GM12878 (cell line): ENCODE measurements at regions not wholly inside any gene's neighbourhood (a gene's known extent, or its start where the extent isn't known, plus 50 kb on each side); places are given as distances from the start of the nearest gene placed in this dataset.

Source experiments
- DPF2 ChIP-seq: fragments of 450-650 bp; IDR thresholded peaks from 2 replicates; pipeline ENCODE4 v1.6.1; 2017; ENCODE audit warnings: mild to moderate bottlenecking
- GABPA ChIP-seq: IDR thresholded peaks from 2 replicates; pipeline ENCODE4 v1.6.1; 2014; ENCODE audit warnings: antibody characterized with exemption, low read depth, mild to moderate bottlenecking, inconsistent platforms
- NFIC ChIP-seq: IDR thresholded peaks from 2 replicates; pipeline ENCODE4 v1.6.1; 2012; ENCODE audit warnings: low read depth, mild to moderate bottlenecking, inconsistent platforms, low read length, moderate library complexity
- POLR2AphosphoS5 ChIP-seq: IDR thresholded peaks from 2 replicates; pipeline ENCODE4 v1.6.1; 2011; ENCODE audit warnings: mild to moderate bottlenecking, low read length, inconsistent platforms
- RAD21 ChIP-seq: IDR thresholded peaks from 2 replicates; pipeline ENCODE4 v1.6.1; 2011; ENCODE audit warnings: mild to moderate bottlenecking, low read depth, low read length, moderate library complexity; ENCODE audit not compliant: insufficient read depth
- TCF12 ChIP-seq: IDR thresholded peaks from 2 replicates; pipeline ENCODE4 v1.6.1; 2011; ENCODE audit warnings: low read depth, mild to moderate bottlenecking, low read length
- TCF3 ChIP-seq: IDR thresholded peaks from 2 replicates; pipeline ENCODE4 v1.6.1; 2012; ENCODE audit warnings: low read depth, mild to moderate bottlenecking, low read length, borderline replicate concordance; ENCODE audit not compliant: insufficient read depth
- TF ChIP-seq, protein P1 (sequence below), 3 experiments: IDR thresholded peaks in 2 of 3; conservative IDR thresholded peaks in 1 of 3; 2 replicates each; pipeline ENCODE4 v1.5.1; 2011; ENCODE audit warnings: low read depth in 3 of 3, low read length in 3 of 3, mild to moderate bottlenecking in 3 of 3, control low read depth in 2 of 3, moderate library complexity in 2 of 3, inconsistent platforms in 1 of 3, mixed read lengths in 1 of 3; ENCODE audit not compliant: control insufficient read depth in 2 of 3, insufficient read depth in 1 of 3; ENCODE audit errors: extremely low read depth in 1 of 3
- TF ChIP-seq, protein P2 (sequence below): fragments of 450-650 bp; IDR thresholded peaks from 2 replicates; pipeline ENCODE4 v1.6.1; 2017; ENCODE audit warnings: mild to moderate bottlenecking

DNA sequence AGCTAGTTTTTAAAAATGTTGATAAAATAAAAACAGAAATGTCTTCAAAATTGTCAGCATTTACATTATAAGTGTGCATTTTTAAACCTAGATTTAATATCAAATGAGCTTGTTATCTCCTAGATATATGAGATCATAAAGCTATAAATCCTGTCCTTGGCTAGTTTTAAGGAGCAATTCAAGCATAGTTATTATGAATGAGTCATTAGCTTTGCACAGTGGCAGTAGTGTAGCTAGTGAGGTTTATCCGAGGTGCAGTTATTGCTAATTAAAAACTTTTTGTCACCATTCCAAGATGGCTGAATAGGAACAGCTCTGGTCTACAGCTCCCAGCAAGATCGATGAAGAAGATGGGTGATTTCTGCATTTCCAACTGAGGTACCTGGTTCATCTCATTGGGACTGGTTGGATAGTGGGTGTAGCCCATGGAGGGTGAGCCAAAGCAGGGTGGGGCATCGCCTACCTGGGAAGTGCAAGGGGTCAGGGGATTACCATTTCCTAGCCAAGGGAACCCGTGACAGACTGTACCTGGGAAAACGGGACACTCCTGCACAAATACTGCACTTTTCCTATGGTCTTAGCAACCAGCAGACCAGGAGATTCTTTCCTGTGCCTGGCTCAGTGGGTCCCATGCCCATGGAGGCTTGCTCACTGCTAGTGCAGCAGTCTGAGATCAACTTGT, 108.8 kb upstream of the SYNCRIP start:
- TF ChIP-seq, protein P1, sequence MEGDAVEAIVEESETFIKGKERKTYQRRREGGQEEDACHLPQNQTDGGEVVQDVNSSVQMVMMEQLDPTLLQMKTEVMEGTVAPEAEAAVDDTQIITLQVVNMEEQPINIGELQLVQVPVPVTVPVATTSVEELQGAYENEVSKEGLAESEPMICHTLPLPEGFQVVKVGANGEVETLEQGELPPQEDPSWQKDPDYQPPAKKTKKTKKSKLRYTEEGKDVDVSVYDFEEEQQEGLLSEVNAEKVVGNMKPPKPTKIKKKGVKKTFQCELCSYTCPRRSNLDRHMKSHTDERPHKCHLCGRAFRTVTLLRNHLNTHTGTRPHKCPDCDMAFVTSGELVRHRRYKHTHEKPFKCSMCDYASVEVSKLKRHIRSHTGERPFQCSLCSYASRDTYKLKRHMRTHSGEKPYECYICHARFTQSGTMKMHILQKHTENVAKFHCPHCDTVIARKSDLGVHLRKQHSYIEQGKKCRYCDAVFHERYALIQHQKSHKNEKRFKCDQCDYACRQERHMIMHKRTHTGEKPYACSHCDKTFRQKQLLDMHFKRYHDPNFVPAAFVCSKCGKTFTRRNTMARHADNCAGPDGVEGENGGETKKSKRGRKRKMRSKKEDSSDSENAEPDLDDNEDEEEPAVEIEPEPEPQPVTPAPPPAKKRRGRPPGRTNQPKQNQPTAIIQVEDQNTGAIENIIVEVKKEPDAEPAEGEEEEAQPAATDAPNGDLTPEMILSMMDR (IDR thresholded peaks at IDR 0.05 in 2 of 3, conservative IDR thresholded peaks at IDR 0.05 in 1 of 3; ENCODE audit: control insufficient read depth in 2 of 3, extremely low read depth in 1 of 3, insufficient read depth in 1 of 3, low read depth in 3 of 3, low read length in 3 of 3), result no peak
- TF ChIP-seq RAD21 (no peak), TCF3 (no peak), DPF2 (no peak), TCF12 (no peak), POLR2AphosphoS5 (no peak), GABPA (no peak), NFIC (no peak)
- TF ChIP-seq, protein P2, sequence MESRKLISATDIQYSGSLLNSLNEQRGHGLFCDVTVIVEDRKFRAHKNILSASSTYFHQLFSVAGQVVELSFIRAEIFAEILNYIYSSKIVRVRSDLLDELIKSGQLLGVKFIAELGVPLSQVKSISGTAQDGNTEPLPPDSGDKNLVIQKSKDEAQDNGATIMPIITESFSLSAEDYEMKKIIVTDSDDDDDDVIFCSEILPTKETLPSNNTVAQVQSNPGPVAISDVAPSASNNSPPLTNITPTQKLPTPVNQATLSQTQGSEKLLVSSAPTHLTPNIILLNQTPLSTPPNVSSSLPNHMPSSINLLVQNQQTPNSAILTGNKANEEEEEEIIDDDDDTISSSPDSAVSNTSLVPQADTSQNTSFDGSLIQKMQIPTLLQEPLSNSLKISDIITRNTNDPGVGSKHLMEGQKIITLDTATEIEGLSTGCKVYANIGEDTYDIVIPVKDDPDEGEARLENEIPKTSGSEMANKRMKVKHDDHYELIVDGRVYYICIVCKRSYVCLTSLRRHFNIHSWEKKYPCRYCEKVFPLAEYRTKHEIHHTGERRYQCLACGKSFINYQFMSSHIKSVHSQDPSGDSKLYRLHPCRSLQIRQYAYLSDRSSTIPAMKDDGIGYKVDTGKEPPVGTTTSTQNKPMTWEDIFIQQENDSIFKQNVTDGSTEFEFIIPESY, result no peak
